IgD-negative memory B cell (primary cell): ENCODE measurements at regions not wholly inside any gene's neighbourhood (a gene's known extent, or its start where the extent isn't known, plus 50 kb on each side); places are given as distances from the start of the nearest gene placed in this dataset.
"Not testable (repeated sequence)": the region's sequence is repeated elsewhere in the genome, so short reads cannot be mapped to it uniquely, and the experiment has no call there.

Source experiments
- H3K27ac Mint-ChIP-seq, 3 donors: one replicate each; pipeline ENCODE4 v1.8.0; 2020 to 2022; ENCODE audit warnings: mild to moderate bottlenecking in 3 of 3, mixed read lengths in 3 of 3, moderate library complexity in 1 of 3
- H3K27me3 Mint-ChIP-seq: one replicate; pipeline ENCODE4 v1.8.0; 2021; ENCODE audit warnings: mixed read lengths
- H3K36me3 Mint-ChIP-seq: one replicate; pipeline ENCODE4 v1.8.0; 2020; ENCODE audit warnings: mild to moderate bottlenecking, mixed read lengths
- H3K4me1 Mint-ChIP-seq, 3 donors: one replicate each; pipeline ENCODE4 v1.8.0; 2020 to 2022; ENCODE audit warnings: mixed read lengths in 3 of 3, mild to moderate bottlenecking in 1 of 3
- H3K4me3 Mint-ChIP-seq, 4 donors: one replicate each; pipeline ENCODE4 v1.8.0; 2020 to 2022; ENCODE audit warnings: mild to moderate bottlenecking in 4 of 4, mixed read lengths in 4 of 4, moderate library complexity in 3 of 4
- H3K9me3 Mint-ChIP-seq, 3 donors: one replicate each; pipeline ENCODE4 v1.8.0; 2020 to 2021; ENCODE audit warnings: mixed read lengths in 3 of 3, mild to moderate bottlenecking in 1 of 3

DNA sequence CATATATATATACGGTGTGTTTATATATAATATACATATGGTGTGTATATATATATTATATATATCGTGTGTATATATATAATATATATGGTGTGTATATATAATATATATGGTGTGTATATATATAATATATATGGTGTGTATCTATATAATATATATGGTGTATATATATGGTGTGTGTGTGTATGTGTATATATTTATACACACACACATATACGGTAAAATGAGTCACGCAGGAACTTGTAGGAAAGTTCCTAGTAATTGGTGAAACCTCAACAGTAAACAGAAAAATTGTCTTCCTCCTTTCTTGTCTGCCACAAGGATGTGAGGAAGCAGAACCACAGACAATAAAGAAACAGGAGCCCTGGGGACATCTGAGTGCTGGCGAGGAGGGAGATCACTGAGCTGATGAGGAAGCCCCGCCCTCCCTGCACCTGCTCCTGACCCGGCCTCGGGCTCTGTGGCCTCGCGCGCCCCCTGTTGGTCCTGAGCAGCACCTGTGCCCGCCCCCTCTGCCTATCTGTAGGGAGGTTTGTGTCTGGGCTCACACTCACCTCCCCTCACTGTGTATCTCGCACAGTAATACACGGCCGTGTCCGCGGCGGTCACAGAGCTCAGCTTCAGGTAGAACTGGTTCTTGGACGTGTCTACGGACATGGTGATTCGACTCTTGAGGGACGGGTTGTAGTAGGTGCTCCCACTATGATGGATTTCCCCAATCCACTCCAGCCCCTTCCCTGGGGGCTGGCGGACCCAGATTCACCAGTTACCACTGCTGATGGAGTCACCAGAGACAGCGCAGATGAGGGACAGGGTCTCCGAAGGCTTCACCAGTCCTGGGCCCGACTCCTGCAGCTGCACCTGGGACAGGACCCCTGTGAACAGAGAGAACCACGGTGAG is 1079.4 kb downstream of the TMEM121 start:
- H3K27me3 Mint-ChIP-seq: peaks cover 46% of the 10 kb centered on the region
- peaks cover 0 to 5% (median 4%) of the 10 kb centered on the region in 3 donors for H3K4me1 Mint-ChIP-seq
- no peak overlapping the region for H3K27ac Mint-ChIP-seq
- no peak overlapping the region for H3K4me3 Mint-ChIP-seq
- H3K9me3 Mint-ChIP-seq: no peaks in the 10 kb centered on the region
- no peaks in the 10 kb centered on the region for H3K36me3 Mint-ChIP-seq

DNA sequence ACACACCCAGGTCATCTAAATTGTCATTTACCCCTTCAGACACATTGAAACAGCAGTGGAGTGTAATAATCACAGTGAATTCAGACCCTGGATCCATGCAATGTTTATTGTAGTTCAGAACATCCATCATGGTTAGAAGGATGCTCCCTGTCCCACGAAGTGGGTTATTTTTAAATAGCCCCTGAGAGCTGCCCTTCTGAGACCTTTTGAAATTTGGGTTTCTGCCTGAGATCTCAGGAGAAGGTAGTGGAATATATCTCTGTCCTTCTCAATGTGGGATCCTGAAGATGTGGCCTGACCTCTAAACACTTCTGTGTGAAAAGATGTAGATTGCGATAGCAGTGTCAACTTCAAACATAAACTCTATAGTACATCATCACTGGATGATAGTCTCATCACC is 1080.6 kb downstream of the TMEM121 start:
- peaks cover 0 to 5% (median 4%) of the 10 kb centered on the region in 3 donors for H3K4me1 Mint-ChIP-seq
- peaks cover 39% of the 10 kb centered on the region for H3K27me3 Mint-ChIP-seq
- no peak overlapping the region for H3K27ac Mint-ChIP-seq
- H3K36me3 Mint-ChIP-seq: no peaks in the 10 kb centered on the region
- no peaks in the 10 kb centered on the region for H3K9me3 Mint-ChIP-seq
- H3K4me3 Mint-ChIP-seq: no peak overlapping the region

DNA sequence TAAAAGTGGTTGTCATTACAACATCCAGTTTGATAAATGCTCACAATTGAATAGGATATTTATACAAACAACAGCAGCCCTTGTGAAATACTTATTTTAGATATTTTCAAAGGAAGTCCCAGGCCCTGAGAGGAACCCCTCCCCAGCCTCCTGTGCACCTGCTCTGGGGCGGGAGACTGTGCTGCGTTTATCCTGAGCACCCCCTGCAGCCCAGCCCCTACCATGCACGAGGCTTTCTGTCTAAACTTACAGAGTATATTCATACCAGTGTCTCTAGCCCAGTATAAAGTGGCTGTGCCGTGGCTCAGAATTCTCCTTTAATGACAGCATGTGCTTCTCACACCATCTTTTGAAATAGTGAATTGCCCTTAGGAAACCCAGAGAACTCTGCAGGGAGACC is 1084.3 kb downstream of the TMEM121 start:
- no peaks in the 10 kb centered on the region for H3K36me3 Mint-ChIP-seq
- peaks cover 29% of the 10 kb centered on the region for H3K27me3 Mint-ChIP-seq
- H3K4me1 Mint-ChIP-seq: peaks cover 0 to 4% (median 2%) of the 10 kb centered on the region in 3 donors
- H3K27ac Mint-ChIP-seq: no peak overlapping the region
- no peaks in the 10 kb centered on the region for H3K9me3 Mint-ChIP-seq
- no peak overlapping the region for H3K4me3 Mint-ChIP-seq

DNA sequence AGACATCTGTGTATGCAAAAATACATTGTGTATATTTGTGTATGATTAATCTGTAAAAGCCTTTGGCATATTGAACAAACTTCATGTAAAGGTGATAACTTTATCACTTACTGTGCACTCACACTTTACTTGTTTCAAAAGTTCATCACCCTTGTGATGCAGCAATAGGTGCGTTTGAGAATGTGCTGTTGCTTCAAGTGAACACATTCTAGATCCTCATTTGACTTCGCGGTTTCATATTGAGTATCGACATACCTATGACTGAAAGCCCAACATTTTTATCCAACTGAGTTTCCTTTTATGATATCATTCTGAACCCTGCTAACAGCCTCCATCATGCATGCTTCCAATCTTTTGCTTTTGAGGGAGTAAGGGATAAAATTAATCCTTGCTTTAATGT is 1086.9 kb downstream of the TMEM121 start:
- H3K9me3 Mint-ChIP-seq: no peaks in the 10 kb centered on the region
- H3K36me3 Mint-ChIP-seq: no peaks in the 10 kb centered on the region
- H3K4me1 Mint-ChIP-seq: no peaks in the 10 kb centered on the region
- no peak overlapping the region for H3K27ac Mint-ChIP-seq
- H3K27me3 Mint-ChIP-seq: peaks cover 29% of the 10 kb centered on the region
- H3K4me3 Mint-ChIP-seq: no peak overlapping the region

DNA sequence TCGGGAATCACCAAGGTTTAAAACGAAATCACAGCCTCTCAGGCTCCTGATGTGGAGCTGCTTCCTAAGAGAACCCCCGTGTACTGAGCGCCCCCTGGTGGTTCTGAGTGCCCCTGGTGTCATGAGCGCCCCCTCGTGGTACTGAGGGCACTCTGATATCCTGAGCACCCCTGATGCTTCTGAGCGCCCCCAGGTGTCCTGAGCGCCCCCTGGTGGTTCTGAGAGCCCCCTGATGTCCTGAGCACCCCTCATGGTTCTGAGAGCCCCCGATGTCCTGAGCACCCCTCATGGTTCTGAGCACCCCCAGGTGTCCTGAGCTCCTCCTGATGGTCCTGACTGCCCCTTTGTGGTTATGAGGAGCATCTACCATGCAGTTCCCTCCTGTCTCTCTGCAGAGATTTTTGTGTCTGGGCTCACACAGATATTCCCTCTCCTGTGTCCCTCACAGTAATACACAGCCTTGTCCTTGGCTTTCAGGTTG is 1092.1 kb downstream of the TMEM121 start:
- Mint-ChIP-seq H3K4me3 (peak overlapping the region in 1 of 4 donors; percentile 56), H3K27me3 (peaks cover 43% of the 10 kb centered on the region), H3K27ac (peak overlapping the region in 1 of 3 donors; percentile 32)
- not testable (repeated sequence) for H3K4me1 Mint-ChIP-seq, H3K36me3 Mint-ChIP-seq, H3K9me3 Mint-ChIP-seq

DNA sequence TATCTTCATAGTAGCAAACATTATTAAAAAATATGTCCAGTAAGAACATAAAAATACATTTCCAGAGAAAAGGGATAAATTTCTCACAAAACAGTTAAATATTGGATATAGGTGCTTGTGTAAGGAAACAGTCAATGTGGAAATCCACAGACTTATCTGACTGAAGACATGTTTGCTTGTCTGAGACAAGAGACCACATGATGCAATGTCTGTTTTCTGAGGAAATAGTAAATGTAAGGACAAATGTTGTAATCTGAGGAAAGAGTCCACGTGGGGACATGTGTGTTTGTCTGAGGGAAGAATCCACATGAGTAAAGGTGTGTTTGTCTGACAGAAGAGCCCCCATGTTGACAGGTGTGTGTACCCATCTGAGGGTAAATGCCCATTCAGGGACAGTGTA is 1093.2 kb downstream of the TMEM121 start:
- Mint-ChIP-seq H3K27me3 (peaks cover 47% of the 10 kb centered on the region), H3K36me3 (peaks cover 2% of the 10 kb centered on the region), H3K4me1 (no peaks in the 10 kb centered on the region), H3K4me3 (no peak overlapping the region), H3K9me3 (peaks cover 0 to 2% (median 0%) of the 10 kb centered on the region in 3 donors), H3K27ac (no peak overlapping the region)

DNA sequence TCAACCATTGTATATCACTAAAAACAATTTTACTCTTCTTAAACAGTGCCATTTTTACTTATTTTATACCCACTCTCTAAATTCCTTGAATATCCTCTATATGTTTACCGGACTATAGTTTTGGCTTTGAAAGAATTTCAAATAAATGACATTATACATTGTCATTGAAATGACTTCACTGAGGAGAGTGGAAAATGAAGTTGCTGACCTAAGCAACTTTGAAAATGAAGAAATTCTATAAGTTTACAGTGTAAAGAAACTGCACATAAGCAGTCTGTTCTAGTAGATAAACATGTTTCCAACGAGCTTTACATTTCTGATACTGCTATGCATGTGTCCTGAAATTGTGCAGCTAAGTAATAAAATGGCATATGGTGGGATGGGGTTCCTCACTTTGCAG is 1094.0 kb downstream of the TMEM121 start:
- Mint-ChIP-seq H3K36me3 (peaks cover 2% of the 10 kb centered on the region), H3K9me3 (peaks cover 0 to 2% (median 0%) of the 10 kb centered on the region in 3 donors), H3K27me3 (peaks cover 43% of the 10 kb centered on the region), H3K27ac (no peak overlapping the region), H3K4me3 (no peak overlapping the region), H3K4me1 (no peaks in the 10 kb centered on the region)

DNA sequence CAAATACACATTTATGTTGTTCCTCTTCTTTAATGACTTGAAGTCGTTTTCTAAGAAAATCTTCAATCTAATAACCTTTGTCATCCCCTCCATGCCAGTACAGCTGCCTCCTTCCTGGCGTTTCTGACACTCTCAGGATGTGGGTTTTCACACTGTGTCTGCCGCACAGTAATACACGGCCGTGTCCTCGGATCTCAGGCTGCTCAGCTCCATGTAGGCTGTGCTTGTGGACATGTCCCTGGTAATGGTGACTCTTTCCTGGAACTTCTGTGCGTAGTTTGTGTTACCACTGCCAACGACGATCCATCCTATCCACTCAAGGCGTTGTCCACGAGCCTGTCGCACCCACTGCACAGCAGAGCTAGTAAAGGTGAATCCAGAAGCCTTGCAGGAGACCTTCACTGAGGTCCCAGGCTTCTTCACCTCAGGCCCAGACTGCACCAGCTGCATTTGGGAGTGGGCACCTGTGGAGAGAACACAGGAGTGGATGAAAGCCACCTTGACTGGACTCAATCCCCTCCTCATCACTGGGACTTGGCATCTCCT is 1095.9 kb downstream of the TMEM121 start:
- no peak overlapping the region for H3K27ac Mint-ChIP-seq
- H3K27me3 Mint-ChIP-seq: peaks cover 42% of the 10 kb centered on the region
- H3K4me3 Mint-ChIP-seq: no peak overlapping the region
- H3K9me3 Mint-ChIP-seq: peaks cover 0 to 2% (median 0%) of the 10 kb centered on the region in 3 donors
- peaks cover 2% of the 10 kb centered on the region for H3K36me3 Mint-ChIP-seq
- peaks cover 0 to 4% (median 1%) of the 10 kb centered on the region in 3 donors for H3K4me1 Mint-ChIP-seq

DNA sequence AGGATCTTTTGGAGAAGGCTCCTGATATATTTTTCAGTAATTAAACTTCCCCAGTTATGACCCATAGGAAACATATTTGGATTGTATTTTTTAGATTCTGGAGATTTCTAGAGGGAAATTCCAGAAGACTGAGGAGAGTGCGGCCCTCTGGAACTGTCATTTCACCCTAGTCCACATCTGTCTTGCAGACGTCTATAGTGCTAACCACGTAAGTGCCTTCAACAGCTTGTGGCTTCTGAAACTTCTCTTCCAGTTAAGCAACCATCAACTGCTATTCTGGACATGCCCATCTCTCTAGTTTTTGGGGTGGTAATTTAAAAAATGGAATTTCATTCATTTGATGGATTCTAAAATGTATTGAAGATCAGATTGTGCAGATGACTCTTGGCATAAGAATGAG is 1098.8 kb downstream of the TMEM121 start:
- Mint-ChIP-seq H3K27me3 (peaks cover 33% of the 10 kb centered on the region), H3K9me3 (no peaks in the 10 kb centered on the region), H3K4me1 (peaks cover 0 to 10% (median 4%) of the 10 kb centered on the region in 3 donors), H3K27ac (no peak overlapping the region), H3K4me3 (no peak overlapping the region), H3K36me3 (peaks cover 3% of the 10 kb centered on the region)

DNA sequence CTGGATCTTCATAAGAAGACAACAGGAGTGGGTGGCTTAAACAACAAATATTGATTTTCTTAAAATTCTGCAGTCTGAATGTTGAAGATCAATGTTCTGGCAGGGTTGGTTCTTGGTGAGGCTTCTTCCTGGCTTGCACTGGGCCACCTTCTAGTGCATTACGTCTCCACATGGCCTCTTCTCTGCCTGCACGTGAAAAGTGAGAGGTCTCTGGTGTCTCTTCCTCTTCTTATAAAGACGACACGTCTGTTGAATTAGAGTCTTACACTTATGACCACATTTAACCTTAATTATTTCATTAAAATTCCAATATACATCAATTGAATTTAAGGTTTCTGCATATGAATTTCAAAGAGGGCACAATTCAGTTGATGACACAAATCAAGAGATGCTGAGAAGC is 1100.1 kb downstream of the TMEM121 start:
- H3K27me3 Mint-ChIP-seq: peaks cover 28% of the 10 kb centered on the region
- not testable (repeated sequence) for H3K27ac Mint-ChIP-seq, H3K36me3 Mint-ChIP-seq, H3K9me3 Mint-ChIP-seq, H3K4me3 Mint-ChIP-seq
- peaks cover 0 to 10% (median 4%) of the 10 kb centered on the region in 3 donors for H3K4me1 Mint-ChIP-seq

DNA sequence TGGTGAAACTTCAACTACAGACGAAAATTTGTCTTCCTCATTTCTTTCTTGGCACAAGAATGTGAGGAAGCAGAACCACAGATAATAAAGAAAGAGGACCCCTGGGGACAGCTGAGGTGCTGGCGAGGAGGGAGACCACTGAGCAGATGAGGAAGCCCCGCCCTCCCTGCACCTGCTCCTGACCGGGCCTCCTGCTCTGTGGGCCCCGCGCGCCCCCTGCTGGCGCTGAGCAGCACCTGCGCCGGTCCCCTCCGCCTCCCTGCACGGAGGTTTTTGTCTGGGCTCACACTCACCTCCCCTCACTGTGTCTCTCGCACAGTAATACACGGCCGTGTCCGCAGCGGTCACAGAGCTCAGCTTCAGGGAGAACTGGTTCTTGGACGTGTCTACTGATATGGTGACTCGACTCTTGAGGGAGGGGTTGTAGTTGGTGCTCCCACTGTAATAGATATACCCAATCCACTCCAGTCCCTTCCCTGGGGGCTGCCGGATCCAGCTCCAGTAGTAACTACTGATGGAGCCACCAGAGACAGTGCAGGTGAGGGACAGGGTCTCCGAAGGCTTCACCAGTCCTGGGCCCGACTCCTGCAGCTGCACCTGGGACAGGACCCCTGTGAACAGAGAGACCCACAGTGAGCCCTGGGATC is 1100.7 kb downstream of the TMEM121 start:
- peaks cover 24% of the 10 kb centered on the region for H3K27me3 Mint-ChIP-seq
- H3K27ac Mint-ChIP-seq, H3K36me3 Mint-ChIP-seq, H3K9me3 Mint-ChIP-seq: not testable (repeated sequence)
- H3K4me1 Mint-ChIP-seq: peaks cover 0 to 10% (median 4%) of the 10 kb centered on the region in 3 donors
- peak overlapping the region in 2 of 4 donors; percentile 22 to 35 for H3K4me3 Mint-ChIP-seq

DNA sequence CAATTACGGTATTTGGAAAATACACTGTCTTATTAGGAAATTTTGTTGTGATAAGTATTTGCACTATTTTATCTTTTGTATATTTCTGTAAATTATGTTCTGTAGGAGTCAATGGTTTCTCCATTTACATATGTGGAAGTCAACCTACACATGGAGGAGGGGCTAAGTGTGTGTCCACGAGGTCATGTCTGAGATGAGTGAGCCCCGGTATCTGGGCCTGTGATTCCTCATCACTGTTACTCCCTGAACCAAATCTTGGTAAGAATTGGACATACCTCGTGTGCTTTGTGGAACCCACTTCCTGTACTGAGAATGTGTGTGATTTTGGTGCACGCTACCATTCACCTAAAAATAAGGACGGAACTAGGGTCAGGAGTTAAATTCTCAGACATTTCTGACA is 1105.5 kb downstream of the TMEM121 start:
- peaks cover 2% of the 10 kb centered on the region for H3K36me3 Mint-ChIP-seq
- peaks cover 0 to 6% (median 3%) of the 10 kb centered on the region in 3 donors for H3K4me1 Mint-ChIP-seq
- peaks cover 12% of the 10 kb centered on the region for H3K27me3 Mint-ChIP-seq
- no peak overlapping the region for H3K4me3 Mint-ChIP-seq
- no peak overlapping the region for H3K27ac Mint-ChIP-seq
- no peaks in the 10 kb centered on the region for H3K9me3 Mint-ChIP-seq

DNA sequence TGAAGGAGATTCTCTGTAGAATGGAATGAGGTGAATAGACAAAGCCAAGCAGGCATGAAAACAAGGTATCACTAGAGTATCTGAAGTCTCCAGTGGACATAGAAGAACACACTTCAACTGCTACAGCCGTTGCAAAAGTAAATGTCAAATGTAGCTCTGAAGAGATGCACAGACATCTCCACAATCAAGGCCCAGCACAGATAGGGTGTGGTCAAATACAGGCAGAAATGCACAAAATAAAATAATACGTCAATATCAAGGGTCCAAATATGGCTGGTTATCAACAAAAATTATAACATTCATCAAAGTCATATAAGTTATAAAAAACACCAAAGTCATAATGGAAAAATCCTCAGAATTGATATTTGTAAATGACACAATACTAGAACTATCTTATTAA is 1107.3 kb downstream of the TMEM121 start:
- Mint-ChIP-seq H3K4me1 (peaks cover under 1 to 4% (median 3%) of the 10 kb centered on the region in 3 donors), H3K4me3 (no peak overlapping the region), H3K36me3 (peaks cover 2% of the 10 kb centered on the region), H3K9me3 (no peaks in the 10 kb centered on the region), H3K27ac (no peak overlapping the region), H3K27me3 (peaks cover 10% of the 10 kb centered on the region)

DNA sequence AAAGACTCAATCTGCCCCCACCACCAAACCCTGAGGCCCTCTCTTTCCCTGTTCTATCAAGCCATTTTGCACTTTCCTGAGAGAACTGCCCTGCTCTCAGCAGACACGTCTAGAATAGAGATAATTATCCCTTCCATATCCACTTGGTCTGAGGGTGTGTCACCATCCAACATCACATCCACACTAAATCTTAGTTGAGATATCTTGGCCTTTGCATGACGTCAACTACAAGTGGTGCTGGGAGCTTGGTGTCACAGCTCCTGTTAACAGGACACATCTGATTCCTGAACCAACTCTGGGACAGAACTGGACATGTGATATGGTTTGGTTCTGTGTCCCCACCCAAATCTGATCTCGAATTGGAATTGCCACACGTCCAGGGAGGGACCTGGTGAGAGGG is 1109.2 kb downstream of the TMEM121 start:
- H3K4me1 Mint-ChIP-seq: peaks cover 0 to 3% (median 3%) of the 10 kb centered on the region in 3 donors
- H3K27ac Mint-ChIP-seq: no peak overlapping the region
- H3K4me3 Mint-ChIP-seq: no peak overlapping the region
- no peaks in the 10 kb centered on the region for H3K36me3 Mint-ChIP-seq
- no peaks in the 10 kb centered on the region for H3K9me3 Mint-ChIP-seq
- peaks cover 12% of the 10 kb centered on the region for H3K27me3 Mint-ChIP-seq

DNA sequence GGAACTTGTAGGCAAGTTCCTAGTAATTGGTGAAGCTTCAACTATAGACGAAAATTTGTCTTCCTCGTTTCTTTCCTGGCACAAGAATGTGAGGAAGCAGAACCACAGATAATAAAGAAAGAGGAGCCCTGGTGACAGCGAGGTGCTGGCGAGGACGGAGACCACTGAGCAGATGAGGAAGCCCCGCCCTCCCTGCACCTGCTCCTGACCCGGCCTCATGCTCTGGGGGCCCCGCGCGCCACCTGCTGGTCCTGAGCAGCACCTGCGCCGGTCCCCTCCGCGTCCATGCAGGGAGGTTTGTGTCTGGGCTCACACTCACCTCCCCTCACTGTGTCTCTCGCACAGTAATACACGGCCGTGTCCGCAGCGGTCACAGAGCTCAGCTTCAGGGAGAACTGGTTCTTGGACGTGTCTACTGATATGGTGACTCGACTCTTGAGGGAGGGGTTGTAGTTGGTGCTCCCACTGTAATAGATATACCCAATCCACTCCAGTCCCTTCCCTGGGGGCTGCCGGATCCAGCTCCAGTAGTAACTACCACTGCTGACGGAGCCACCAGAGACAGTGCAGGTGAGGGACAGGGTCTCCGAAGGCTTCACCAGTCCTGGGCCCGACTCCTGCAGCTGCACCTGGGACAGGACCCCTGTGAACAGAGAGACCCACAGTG is 1112.5 kb downstream of the TMEM121 start:
- H3K27me3 Mint-ChIP-seq: peaks cover 13% of the 10 kb centered on the region
- not testable (repeated sequence) for H3K9me3 Mint-ChIP-seq, H3K27ac Mint-ChIP-seq, H3K36me3 Mint-ChIP-seq, H3K4me1 Mint-ChIP-seq
- peak overlapping the region in 2 of 4 donors; percentile 45 to 60 for H3K4me3 Mint-ChIP-seq
